Sigmoid colon (tissue), 6 donors: ENCODE measurements at regions not wholly inside any gene's neighbourhood (a gene's known extent, or its start where the extent isn't known, plus 50 kb on each side); places are given as distances from the start of the nearest gene placed in this dataset.
"Not testable (repeated sequence)": the region's sequence is repeated elsewhere in the genome, so short reads cannot be mapped to it uniquely, and the experiment has no call there.

Source experiments
- DNase-seq: peaks from one replicate; pipeline ENCODE4 v3.0.0-alpha.2; 2019
- H3K27ac ChIP-seq, 4 donors: fragments of 200-600 bp; sonication (generic); one replicate each; pipeline ENCODE4 v1.5.1; 2016 to 2019; ENCODE audit warnings: mild to moderate bottlenecking in 1 of 4
- H3K27me3 ChIP-seq, 3 donors: fragments of 200-600 bp; sonication (generic); one replicate each; pipeline ENCODE4 v1.5.1; 2019; ENCODE audit warnings: mild to moderate bottlenecking in 1 of 3
- H3K36me3 ChIP-seq, 4 donors: fragments of 200-600 bp; sonication (generic); one replicate each; pipeline ENCODE4 v1.5.1; 2016 to 2019
- H3K4me1 ChIP-seq, 4 donors: fragments of 200-600 bp; sonication (generic); one replicate each; pipeline ENCODE4 v1.5.1; 2017 to 2019
- H3K4me3 ChIP-seq, 4 donors: fragments of 200-600 bp; sonication (generic); one replicate each; pipeline ENCODE4 v1.5.1; 2017 to 2019; ENCODE audit warnings: mild to moderate bottlenecking in 2 of 4, moderate library complexity in 1 of 4
- H3K9me3 ChIP-seq, 4 donors: fragments of 200-600 bp in 3 of 4; sonication (generic) in 3 of 4; one replicate each; pipeline versions ENCODE4 v1.5.1 to v1.6.1; 2013 to 2019
- CTCF ChIP-seq, 4 experiments: fragments of 450-650 bp in 3 of 4; fragments of 200-600 bp in 1 of 4; IDR thresholded peaks; one replicate each; pipeline ENCODE4 v1.5.1; 2016 to 2019; ENCODE audit warnings: antibody characterized with exemption in 4 of 4, mild to moderate bottlenecking in 3 of 4, moderate library complexity in 2 of 4
- EP300 ChIP-seq, 4 donors: sonication (generic); formaldehyde crosslinking; IDR thresholded peaks; one replicate each; pipeline ENCODE4 v1.6.1; 2017; ENCODE audit warnings: antibody characterized with exemption in 4 of 4
- POLR2A ChIP-seq, 2 donors: fragments of 450-650 bp; IDR thresholded peaks; one replicate each; pipeline ENCODE4 v1.6.1; 2016; ENCODE audit warnings: antibody characterized with exemption in 2 of 2, mild to moderate bottlenecking in 2 of 2, moderate library complexity in 2 of 2
- POLR2AphosphoS5 ChIP-seq, 4 donors: sonication (generic); formaldehyde crosslinking; IDR thresholded peaks; one replicate each; pipeline ENCODE4 v1.6.1; 2017; ENCODE audit warnings: antibody characterized with exemption in 4 of 4
- WGBS, 2 donors: extraction: QIAGEN DNeasy Blood & Tissue Kit; methylation state at CpG; one replicate each; pipeline ENCODE4 v1.1.7; 2013; 5-methylcytosine and 5-hydroxymethylcytosine counted together
- intact Hi-C: fragments of 100-400 bp; cut with DNase I; formaldehyde crosslinking; loops from one replicate; pipeline ENCODE4 v1.15.1; 2023
- donor health status: healthy with polysubstance abuse.
- donor health status: healthy.

- WGBS, 2 donors, result 68 to 85% methylated on average over 3 of the region's 3 CpGs
- TF ChIP-seq POLR2AphosphoS5 (IDR thresholded peaks at IDR 0.05) (no peak), EP300 (IDR thresholded peaks at IDR 0.05) (no peak), POLR2A (IDR thresholded peaks at IDR 0.05) (no peak), CTCF (IDR thresholded peaks at IDR 0.05) (no peak)
- H3K27me3 ChIP-seq, result peaks cover 17 to 30% (median 25%) of the 10 kb centered on the region in 3 donors
- no peak overlapping the region for H3K4me3 ChIP-seq
- H3K36me3 ChIP-seq, result no peaks in the 10 kb centered on the region
- DNase-seq, result no peak
- H3K9me3 ChIP-seq, result no peaks in the 10 kb centered on the region
- peaks cover 0 to 2% (median under 1%) of the 10 kb centered on the region in 4 donors for H3K4me1 ChIP-seq
- no peak overlapping the region for H3K27ac ChIP-seq
- intact Hi-C loops, result no loop called here
These were observed 121.0 kb downstream of the KCNRG start for GRCh38 chr13:50136226-50136625.

- intact Hi-C loops, result no loop called here
- H3K27ac ChIP-seq, result no peak overlapping the region
- no peak for TF ChIP-seq CTCF (IDR thresholded peaks at IDR 0.05)
- no peak for TF ChIP-seq POLR2AphosphoS5 (IDR thresholded peaks at IDR 0.05)
- no peak for TF ChIP-seq POLR2A (IDR thresholded peaks at IDR 0.05)
- no peak for TF ChIP-seq EP300 (IDR thresholded peaks at IDR 0.05)
- peaks cover 17 to 25% (median 21%) of the 10 kb centered on the region in 3 donors for H3K27me3 ChIP-seq
- H3K36me3 ChIP-seq, result no peaks in the 10 kb centered on the region
- H3K4me3 ChIP-seq, result no peak overlapping the region
- H3K9me3 ChIP-seq, result no peaks in the 10 kb centered on the region
- WGBS, 2 donors, result 25 to 80% methylated on average over 3 of the region's 3 CpGs
- no peak for DNase-seq
- no peaks in the 10 kb centered on the region for H3K4me1 ChIP-seq
These were observed 121.4 kb downstream of the KCNRG start for GRCh38 chr13:50136678-50137077.

- H3K4me1 ChIP-seq, H3K4me3 ChIP-seq, H3K27me3 ChIP-seq, H3K27ac ChIP-seq, H3K36me3 ChIP-seq, DNase-seq, H3K9me3 ChIP-seq, intact Hi-C loops: not testable (repeated sequence)
- 92 to 94% methylated on average over 4 of the region's 4 CpGs for WGBS, 2 donors
These were observed 124.2 kb downstream of the KCNRG start for GRCh38 chr13:50139435-50139934.

- no peak overlapping the region for H3K4me3 ChIP-seq
These were observed 124.9 kb downstream of the KCNRG start for GRCh38 chr13:50140153-50140552.

More at GRCh38 chr13:50140153-50140552, 124.9 kb downstream of the KCNRG start:
- 73 to 86% methylated on average over 2 of the region's 2 CpGs for WGBS, 2 donors
- H3K27me3 ChIP-seq, result no peaks in the 10 kb centered on the region
- no peaks in the 10 kb centered on the region for H3K36me3 ChIP-seq
- DNase-seq, result no peak
- H3K9me3 ChIP-seq, result no peaks in the 10 kb centered on the region
- no peak overlapping the region for H3K27ac ChIP-seq
- H3K4me1 ChIP-seq, result no peaks in the 10 kb centered on the region
- TF ChIP-seq EP300 (IDR thresholded peaks at IDR 0.05), result no peak
- no peak for TF ChIP-seq CTCF (IDR thresholded peaks at IDR 0.05)
- TF ChIP-seq POLR2AphosphoS5 (IDR thresholded peaks at IDR 0.05), result no peak
- no peak for TF ChIP-seq POLR2A (IDR thresholded peaks at IDR 0.05)
- intact Hi-C loops, result no loop called here
